OCI-LY3 (cell line): ENCODE measurements at regions not wholly inside any gene's neighbourhood (a gene's known extent, or its start where the extent isn't known, plus 50 kb on each side); places are given as distances from the start of the nearest gene placed in this dataset.

ENCODE experiments used
- CTCF ChIP-seq: fragments of 200-600, 300-600 bp; sonication (generic); IDR thresholded peaks from 2 replicates; pipeline ENCODE4 v1.5.1; 2014; ENCODE audit warnings: antibody characterized with exemption, low read length, low read depth
- EZH2phosphoT487 ChIP-seq: fragments of 200-600 bp; shearing (Covaris generic); IDR thresholded peaks from 2 replicates; pipeline ENCODE4 v1.6.1; 2018; ENCODE audit warnings: antibody characterized with exemption, mixed run types, low read depth

GRCh38 chr6:40722553-40723258 lies 135.5 kb upstream of the LRFN2 start:
- TF ChIP-seq CTCF (no peak), EZH2phosphoT487 (no peak)
